Activated naive CD8-positive, alpha-beta T cell treated with anti-CD3 and anti-CD28 coated beads for 36 hours (primary cell): ENCODE measurements at regions not wholly inside any gene's neighbourhood (a gene's known extent, or its start where the extent isn't known, plus 50 kb on each side); places are given as distances from the start of the nearest gene placed in this dataset.

Experiments used
- DNase-seq: peaks from one replicate; pipeline ENCODE4 v3.0.0; 2021
- H3K27ac Mint-ChIP-seq: one replicate; pipeline ENCODE4 v1.8.0; 2022; ENCODE audit warnings: mild to moderate bottlenecking, moderate library complexity, mixed read lengths
- H3K27me3 Mint-ChIP-seq: one replicate; pipeline ENCODE4 v1.8.0; 2022; ENCODE audit warnings: mild to moderate bottlenecking, mixed read lengths
- H3K36me3 Mint-ChIP-seq: one replicate; pipeline ENCODE4 v1.8.0; 2021; ENCODE audit warnings: mild to moderate bottlenecking, mixed read lengths
- H3K4me1 Mint-ChIP-seq: one replicate; pipeline ENCODE4 v1.8.0; 2021; ENCODE audit warnings: mixed read lengths
- H3K4me3 Mint-ChIP-seq: one replicate; pipeline ENCODE4 v1.8.0; 2022; ENCODE audit warnings: mild to moderate bottlenecking, moderate library complexity, mixed read lengths
- H3K9me3 Mint-ChIP-seq: one replicate; pipeline ENCODE4 v1.8.0; 2022; ENCODE audit warnings: mixed read lengths

- H3K4me1 Mint-ChIP-seq = no peaks in the 10 kb centered on the region
- H3K4me3 Mint-ChIP-seq = no peak overlapping the region
These were observed 172.0 kb upstream of the RPL38 start for GRCh38 chr17:74031316-74032090.

GRCh38 chr17:74032222-74032621 lies 171.3 kb upstream of the RPL38 start:
- no peaks in the 10 kb centered on the region for H3K36me3 Mint-ChIP-seq
- H3K9me3 Mint-ChIP-seq = no peaks in the 10 kb centered on the region
- H3K27ac Mint-ChIP-seq = no peak overlapping the region
- no peaks in the 10 kb centered on the region for H3K27me3 Mint-ChIP-seq
- no peaks in the 10 kb centered on the region for H3K4me1 Mint-ChIP-seq
- H3K4me3 Mint-ChIP-seq = no peak overlapping the region
- no peak for DNase-seq

More at GRCh38 chr17:74031316-74032090, 172.0 kb upstream of the RPL38 start:
- Mint-ChIP-seq H3K27ac (no peak overlapping the region), H3K36me3 (no peaks in the 10 kb centered on the region), H3K9me3 (no peaks in the 10 kb centered on the region), H3K27me3 (no peaks in the 10 kb centered on the region)
- DNase-seq = no peak

GRCh38 chr17:74037320-74037719 lies 166.2 kb upstream of the RPL38 start:
- Mint-ChIP-seq H3K27me3 (no peaks in the 10 kb centered on the region), H3K4me3 (no peak overlapping the region), H3K9me3 (no peaks in the 10 kb centered on the region), H3K4me1 (no peaks in the 10 kb centered on the region), H3K36me3 (no peaks in the 10 kb centered on the region), H3K27ac (no peak overlapping the region)
- DNase-seq = no peak

- no peak overlapping the region for H3K27ac Mint-ChIP-seq
- no peaks in the 10 kb centered on the region for H3K36me3 Mint-ChIP-seq
- peaks cover 2% of the 10 kb centered on the region for H3K4me1 Mint-ChIP-seq
- no peaks in the 10 kb centered on the region for H3K27me3 Mint-ChIP-seq
- DNase-seq = no peak
- no peak overlapping the region for H3K4me3 Mint-ChIP-seq
- H3K9me3 Mint-ChIP-seq = no peaks in the 10 kb centered on the region
These were observed 163.2 kb upstream of the RPL38 start for GRCh38 chr17:74040291-74040690.

GRCh38 chr17:74040729-74041128 lies 162.7 kb upstream of the RPL38 start:
- no peak overlapping the region for H3K27ac Mint-ChIP-seq
- no peaks in the 10 kb centered on the region for H3K27me3 Mint-ChIP-seq
- no peak overlapping the region for H3K4me3 Mint-ChIP-seq
- no peak for DNase-seq
- H3K36me3 Mint-ChIP-seq = no peaks in the 10 kb centered on the region
- H3K9me3 Mint-ChIP-seq = no peaks in the 10 kb centered on the region
- H3K4me1 Mint-ChIP-seq = peaks cover 2% of the 10 kb centered on the region

- no peaks in the 10 kb centered on the region for H3K9me3 Mint-ChIP-seq
These were observed 161.4 kb upstream of the RPL38 start for GRCh38 chr17:74041869-74042640.

GRCh38 chr17:74042744-74043486 lies 160.6 kb upstream of the RPL38 start:
- no peak overlapping the region for H3K27ac Mint-ChIP-seq
- no peaks in the 10 kb centered on the region for H3K9me3 Mint-ChIP-seq
- H3K27me3 Mint-ChIP-seq = peaks cover 8% of the 10 kb centered on the region
- no peak overlapping the region for H3K4me3 Mint-ChIP-seq
- H3K4me1 Mint-ChIP-seq = peaks cover 2% of the 10 kb centered on the region
- H3K36me3 Mint-ChIP-seq = no peaks in the 10 kb centered on the region
- DNase-seq = peak; percentile 18

More at GRCh38 chr17:74041869-74042640, 161.4 kb upstream of the RPL38 start:
- Mint-ChIP-seq H3K4me1 (peaks cover 2% of the 10 kb centered on the region), H3K27ac (no peak overlapping the region), H3K4me3 (no peak overlapping the region), H3K36me3 (no peaks in the 10 kb centered on the region), H3K27me3 (peaks cover 8% of the 10 kb centered on the region)
- DNase-seq = no peak

GRCh38 chr17:74043976-74044375 lies 159.5 kb upstream of the RPL38 start:
- Mint-ChIP-seq H3K4me1 (peaks cover 2% of the 10 kb centered on the region), H3K27ac (no peak overlapping the region), H3K36me3 (no peaks in the 10 kb centered on the region), H3K9me3 (no peaks in the 10 kb centered on the region), H3K4me3 (no peak overlapping the region), H3K27me3 (peaks cover 12% of the 10 kb centered on the region)
- no peak for DNase-seq

GRCh38 chr17:74045608-74046280 lies 157.7 kb upstream of the RPL38 start:
- Mint-ChIP-seq H3K27me3 (peaks cover 17% of the 10 kb centered on the region), H3K36me3 (no peaks in the 10 kb centered on the region), H3K4me1 (peaks cover 2% of the 10 kb centered on the region), H3K9me3 (no peaks in the 10 kb centered on the region), H3K4me3 (no peak overlapping the region), H3K27ac (no peak overlapping the region)
- no peak for DNase-seq

- no peaks in the 10 kb centered on the region for H3K4me1 Mint-ChIP-seq
- no peak overlapping the region for H3K27ac Mint-ChIP-seq
- no peak for DNase-seq
- H3K9me3 Mint-ChIP-seq = no peaks in the 10 kb centered on the region
- no peak overlapping the region for H3K4me3 Mint-ChIP-seq
- H3K36me3 Mint-ChIP-seq = no peaks in the 10 kb centered on the region
- peaks cover 28% of the 10 kb centered on the region for H3K27me3 Mint-ChIP-seq
These were observed 154.1 kb upstream of the RPL38 start for GRCh38 chr17:74049167-74049966.

- H3K9me3 Mint-ChIP-seq = no peaks in the 10 kb centered on the region
- no peaks in the 10 kb centered on the region for H3K4me1 Mint-ChIP-seq
- no peak for DNase-seq
- H3K4me3 Mint-ChIP-seq = no peak overlapping the region
- no peaks in the 10 kb centered on the region for H3K36me3 Mint-ChIP-seq
- H3K27me3 Mint-ChIP-seq = peaks cover 31% of the 10 kb centered on the region
- no peak overlapping the region for H3K27ac Mint-ChIP-seq
These were observed 153.5 kb upstream of the RPL38 start for GRCh38 chr17:74049967-74050458.

GRCh38 chr17:74051348-74051747 lies 152.1 kb upstream of the RPL38 start:
- H3K36me3 Mint-ChIP-seq = no peaks in the 10 kb centered on the region
- no peak overlapping the region for H3K27ac Mint-ChIP-seq
- H3K4me1 Mint-ChIP-seq = no peaks in the 10 kb centered on the region
- peaks cover 32% of the 10 kb centered on the region for H3K27me3 Mint-ChIP-seq
- DNase-seq = no peak
- no peaks in the 10 kb centered on the region for H3K9me3 Mint-ChIP-seq
- no peak overlapping the region for H3K4me3 Mint-ChIP-seq

- H3K4me1 Mint-ChIP-seq = no peaks in the 10 kb centered on the region
- H3K27ac Mint-ChIP-seq = no peak overlapping the region
- no peak overlapping the region for H3K4me3 Mint-ChIP-seq
- peaks cover 34% of the 10 kb centered on the region for H3K27me3 Mint-ChIP-seq
- no peaks in the 10 kb centered on the region for H3K36me3 Mint-ChIP-seq
- H3K9me3 Mint-ChIP-seq = no peaks in the 10 kb centered on the region
- DNase-seq = no peak
These were observed 150.3 kb upstream of the RPL38 start for GRCh38 chr17:74052993-74053711.
